HG02938 (cell line): ENCODE measurements at regions not wholly inside any gene's neighbourhood (a gene's known extent, or its start where the extent isn't known, plus 50 kb on each side); places are given as distances from the start of the nearest gene placed in this dataset.
"Not testable (repeated sequence)": the region's sequence is repeated elsewhere in the genome, so short reads cannot be mapped to it uniquely, and the experiment has no call there.

ENCODE experiments used
- ATAC-seq: cut with Tn5 transposase; IDR thresholded peaks from one replicate; pipeline ENCODE4 v1.9.1; 2021; ENCODE audit warnings: mild to moderate bottlenecking, moderate library complexity; ENCODE audit not compliant: unreplicated experiment

DNA sequence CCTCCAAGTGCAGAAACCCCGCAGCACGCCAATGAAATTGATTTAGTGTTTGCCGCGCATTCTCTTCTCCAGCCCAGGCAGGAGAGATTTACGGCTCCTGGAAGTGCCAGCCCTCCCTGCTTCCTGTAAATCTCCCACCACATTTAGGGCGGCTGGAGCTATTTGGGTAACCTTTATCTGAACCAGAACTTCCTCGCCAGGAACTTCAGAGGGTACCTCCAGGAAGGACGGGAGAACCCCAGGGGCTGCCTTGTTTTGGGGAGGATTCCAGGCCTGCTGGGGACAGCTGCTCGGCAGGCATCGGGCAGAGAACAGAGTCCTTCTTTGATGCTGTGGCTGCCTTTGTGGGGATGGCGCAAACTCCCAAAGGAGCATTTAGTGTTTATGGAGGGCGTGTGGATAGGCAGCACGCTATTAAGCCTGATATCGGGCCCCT, 122.0 kb upstream of the MYCN start:
- ATAC-seq = no peak

GRCh38 chr2:15818881-15819280, 121.5 kb upstream of the MYCN start:
- ATAC-seq = no peak

GRCh38 chr2:15819562-15820256, 120.6 kb upstream of the MYCN start:
- ATAC-seq = no peak

DNA sequence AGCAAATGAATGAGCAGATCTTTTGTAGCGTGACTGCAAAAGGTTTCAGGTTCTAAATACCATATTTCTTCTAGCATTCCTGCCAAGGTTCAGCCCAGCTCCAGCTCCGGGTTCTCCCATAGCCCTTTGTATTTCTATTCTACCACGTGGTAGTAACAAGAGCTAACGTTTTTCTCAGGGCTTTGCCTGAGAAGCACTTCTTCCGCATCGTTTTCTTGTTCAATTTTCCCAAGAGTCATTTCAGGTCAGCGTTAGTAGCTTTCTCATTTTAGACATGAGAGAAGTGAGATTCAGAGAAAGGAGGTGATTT, 120.1 kb upstream of the MYCN start:
- ATAC-seq = no peak

DNA sequence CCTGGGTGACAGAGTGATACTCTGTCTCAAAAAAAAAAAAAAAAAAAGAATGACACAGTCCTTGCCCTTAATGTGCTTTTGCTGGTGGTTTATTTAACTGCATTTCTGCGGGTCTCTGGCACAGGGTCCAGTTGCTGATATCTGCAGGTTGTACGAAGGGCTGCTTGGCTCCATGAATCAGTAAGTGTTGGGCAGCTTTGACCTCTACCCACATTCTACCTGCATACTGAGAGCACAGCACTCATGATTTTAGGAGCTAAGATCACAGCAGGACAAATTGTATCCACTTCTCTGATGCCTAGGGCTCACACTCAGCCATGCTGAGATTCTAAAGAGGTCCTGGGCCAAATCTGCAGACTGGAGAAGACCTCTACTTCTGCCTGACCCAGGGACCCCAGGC, 119.4 kb upstream of the MYCN start:
- ATAC-seq = no peak

- no peak for ATAC-seq
Measured at GRCh38 chr2:15822151-15823044, 118.0 kb upstream of the MYCN start.

DNA sequence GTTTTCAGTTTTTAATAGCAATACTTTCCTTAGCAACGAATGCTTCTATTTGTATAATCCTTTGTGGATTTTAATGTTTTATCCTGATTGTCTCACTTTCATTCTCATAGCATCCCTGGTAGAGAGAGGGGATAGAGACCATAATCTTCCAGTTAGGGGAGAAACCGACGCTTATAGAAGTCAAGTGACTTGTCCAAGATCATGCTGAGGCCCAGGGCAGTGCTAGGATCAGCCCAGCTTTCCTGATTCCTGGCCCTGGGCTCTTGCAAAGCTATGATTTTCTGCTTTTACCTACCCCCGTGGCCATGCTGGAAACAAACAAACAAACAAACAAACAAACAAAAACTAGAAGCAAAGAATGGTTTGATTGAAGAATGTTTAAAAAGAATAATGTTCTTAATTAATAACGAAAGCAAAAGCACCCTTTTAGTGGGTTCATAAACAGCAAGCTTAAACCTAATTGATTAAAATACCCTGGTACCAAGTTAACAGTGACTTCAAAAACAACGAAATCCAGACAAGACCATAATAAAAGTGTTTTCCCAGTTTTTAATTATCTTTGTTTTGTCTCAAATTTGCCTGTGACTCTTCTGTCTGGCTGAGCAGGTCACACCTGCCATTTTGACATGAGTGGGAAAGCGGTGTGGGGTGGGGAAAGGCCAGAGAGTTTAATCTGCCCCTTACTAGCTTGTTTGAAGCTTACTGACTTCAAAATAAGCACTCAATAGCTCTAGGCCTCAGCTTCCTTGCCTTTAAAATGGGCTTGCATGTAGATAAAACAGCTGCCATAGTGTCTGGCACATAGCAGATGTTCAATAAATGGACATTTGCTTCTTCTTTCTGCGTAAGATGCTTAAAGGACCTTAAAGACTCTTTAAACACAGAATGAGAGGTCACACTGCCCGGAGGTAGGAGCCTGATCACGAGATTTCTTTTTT, 116.6 kb upstream of the MYCN start:
- no peak for ATAC-seq

DNA sequence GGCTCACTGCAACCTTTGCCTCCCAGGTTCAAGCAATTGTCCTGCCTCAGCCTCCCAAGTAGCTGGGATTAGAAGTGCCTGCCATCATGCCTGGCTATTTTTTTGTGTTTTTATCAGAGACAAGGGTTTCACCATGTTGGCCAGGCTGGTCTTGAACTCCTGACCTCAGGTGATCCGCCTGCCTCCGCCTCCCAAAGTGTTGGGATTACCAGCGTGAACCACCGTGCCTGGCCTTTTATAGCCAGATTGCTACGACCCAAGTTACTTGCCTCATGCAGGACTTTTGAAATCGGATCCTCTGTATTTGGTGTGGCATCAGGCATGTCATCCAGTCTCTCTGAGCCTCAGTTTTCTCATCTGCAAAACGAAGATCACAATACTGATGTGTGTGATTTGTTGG, 115.9 kb upstream of the MYCN start:
- ATAC-seq = not testable (repeated sequence)

- no peak for ATAC-seq
Measured at GRCh38 chr2:15825276-15825980, 114.9 kb upstream of the MYCN start.

DNA sequence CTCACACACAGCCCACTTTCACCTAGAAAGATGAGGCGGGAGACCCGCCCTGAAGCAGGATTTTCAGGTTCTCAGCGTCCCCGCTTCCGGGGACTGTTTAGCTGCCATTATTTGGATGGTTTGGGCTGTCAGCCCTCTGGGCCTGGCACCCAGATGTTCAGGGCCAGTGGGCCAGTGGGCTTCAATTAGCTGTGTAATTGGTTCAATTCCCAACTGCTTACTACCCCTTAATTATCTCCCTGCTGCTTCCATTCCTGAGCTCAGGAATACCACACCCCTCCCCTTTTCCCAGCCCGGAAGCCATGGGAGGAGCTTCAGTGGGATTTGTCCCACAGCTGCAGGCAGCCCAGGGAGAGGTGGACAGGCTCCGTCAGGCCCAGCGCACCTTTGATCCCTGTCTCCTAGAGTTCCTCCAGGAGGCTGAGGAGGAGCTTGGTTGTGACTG, 114.1 kb upstream of the MYCN start:
- ATAC-seq = no peak

- no peak for ATAC-seq
Measured at GRCh38 chr2:15827001-15827400, 113.3 kb upstream of the MYCN start.

- no peak for ATAC-seq
Measured at GRCh38 chr2:15828576-15828975, 111.8 kb upstream of the MYCN start.

DNA sequence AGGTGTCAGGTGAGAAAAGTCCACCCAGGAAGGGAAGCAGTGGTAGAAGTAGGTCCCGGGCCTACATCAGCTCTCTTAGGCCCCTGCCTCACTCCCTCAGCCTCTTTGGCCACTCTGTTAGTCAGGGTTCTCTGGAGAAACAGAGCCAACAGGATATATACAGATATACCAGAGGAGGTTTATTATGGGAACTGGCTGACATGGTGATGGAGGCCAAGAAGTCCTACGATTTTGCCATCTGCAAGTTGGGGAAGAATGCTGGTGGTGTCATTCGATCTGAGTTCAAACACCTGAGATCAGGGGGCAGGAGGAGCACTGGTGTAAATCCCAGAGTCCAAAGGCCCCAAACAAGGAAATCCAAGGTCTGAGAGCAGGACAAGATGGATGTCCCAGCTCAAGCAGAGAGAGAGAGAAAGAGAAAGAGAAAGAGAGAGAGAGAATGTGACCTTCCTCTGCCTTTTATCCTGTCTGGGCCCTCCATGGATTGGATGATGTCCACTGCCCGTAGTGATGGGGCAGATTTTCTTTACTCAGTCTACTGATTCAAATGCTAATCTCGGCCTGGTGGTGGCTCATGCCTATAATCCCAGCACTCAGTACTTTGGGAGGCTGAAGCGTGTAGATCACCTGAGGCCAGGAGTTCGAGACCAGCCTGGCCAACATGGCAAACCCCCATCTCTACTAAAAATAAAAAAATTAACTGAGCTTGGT, 111.1 kb upstream of the MYCN start:
- no peak for ATAC-seq

DNA sequence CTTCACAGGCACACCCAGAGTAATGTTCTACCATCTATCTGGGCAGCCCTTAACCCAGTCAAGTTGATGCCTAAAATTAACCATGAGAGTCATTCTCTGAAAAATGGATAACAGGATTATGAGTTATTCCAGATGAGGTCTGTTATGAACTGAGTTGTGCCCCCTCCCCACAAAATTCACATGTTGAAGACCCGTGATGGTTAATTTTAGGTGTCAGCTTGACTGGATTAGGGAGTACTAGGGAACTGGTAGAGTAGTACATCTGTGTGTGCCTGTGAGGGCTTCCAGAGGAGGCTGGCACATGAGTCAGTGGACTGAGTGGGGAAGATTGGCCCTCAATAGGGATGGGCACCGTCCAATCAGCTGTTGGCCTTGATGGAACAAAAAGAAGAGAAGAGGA, 110.4 kb upstream of the MYCN start:
- no peak for ATAC-seq

GRCh38 chr2:15830937-15831549, 109.3 kb upstream of the MYCN start:
- ATAC-seq = no peak

- no peak for ATAC-seq
Measured at GRCh38 chr2:15832030-15832709, 108.2 kb upstream of the MYCN start.

GRCh38 chr2:15832849-15833680, 107.3 kb upstream of the MYCN start:
- ATAC-seq = no peak

GRCh38 chr2:15833731-15834130, 106.6 kb upstream of the MYCN start:
- no peak for ATAC-seq
